ENCODE measurements at regions not wholly inside any gene's neighbourhood (a gene's known extent, or its start where the extent isn't known, plus 50 kb on each side); places are given as distances from the start of the nearest gene placed in this dataset.

- TF ChIP-seq STAT6 (CRISPR knock-in tag; conservative IDR thresholded peaks at IDR 0.05; ENCODE audit: low read depth) (no peak), SOX15 (CRISPR knock-in tag; IDR thresholded peaks at IDR 0.05) (no peak), HMGXB4 (CRISPR knock-in tag; IDR thresholded peaks at IDR 0.05) (no peak), CBFB (CRISPR knock-in tag; IDR thresholded peaks at IDR 0.05; ENCODE audit: low read depth) (no peak)
These were observed 172.8 kb upstream of the LMNTD1 start (continued) for GRCh38 chr12:25725931-25726330.

GRCh38 chr12:25728056-25728595, 175.0 kb upstream of the LMNTD1 start:
- no peaks in the 10 kb centered on the region for H3K9me3 Mint-ChIP-seq
- POLR2A ChIA-PET: no interaction called here
- H3K4me1 Mint-ChIP-seq: peaks cover 14% of the 10 kb centered on the region
- H3K36me3 Mint-ChIP-seq: no peaks in the 10 kb centered on the region
- H3K27ac Mint-ChIP-seq: no peak overlapping the region
- DNase-seq (ENCODE audit: low spot score): no peak
- no peak overlapping the region for H3K4me3 Mint-ChIP-seq
- TF ChIP-seq ESRRA (CRISPR knock-in tag; IDR thresholded peaks at IDR 0.05; ENCODE audit: borderline replicate concordance) (no peak), IRF1 (CRISPR knock-in tag; IDR thresholded peaks at IDR 0.05) (no peak), SMAD4 (CRISPR knock-in tag; IDR thresholded peaks at IDR 0.05) (no peak), MXD4 (CRISPR knock-in tag; IDR thresholded peaks at IDR 0.05; ENCODE audit: borderline replicate concordance) (no peak), HMGXB4 (CRISPR knock-in tag; IDR thresholded peaks at IDR 0.05) (no peak), ZNF671 (CRISPR knock-in tag; IDR thresholded peaks at IDR 0.05) (no peak), NFYB (CRISPR knock-in tag; conservative IDR thresholded peaks at IDR 0.05; ENCODE audit: low read depth) (no peak), USF1 (CRISPR knock-in tag; IDR thresholded peaks at IDR 0.05) (no peak), PRDM15 (CRISPR knock-in tag; IDR thresholded peaks at IDR 0.05) (no peak), ZNF317 (CRISPR knock-in tag; IDR thresholded peaks at IDR 0.05; ENCODE audit: borderline replicate concordance, low read depth) (no peak), E2F4 (CRISPR knock-in tag; IDR thresholded peaks at IDR 0.05; ENCODE audit: borderline replicate concordance, low read depth) (no peak), ZNF423 (CRISPR knock-in tag; IDR thresholded peaks at IDR 0.05) (no peak), NR2C2 (CRISPR knock-in tag; IDR thresholded peaks at IDR 0.05) (no peak), FOXP1 (CRISPR knock-in tag; IDR thresholded peaks at IDR 0.05; ENCODE audit: borderline replicate concordance) (no peak), RELA (CRISPR knock-in tag; IDR thresholded peaks at IDR 0.05; ENCODE audit: borderline replicate concordance) (no peak), OVOL2 (CRISPR knock-in tag; IDR thresholded peaks at IDR 0.05; ENCODE audit: borderline replicate concordance) (no peak), ATF6 (CRISPR knock-in tag; IDR thresholded peaks at IDR 0.05) (no peak)
- H3K27me3 Mint-ChIP-seq (ENCODE audit: low read depth): no peaks in the 10 kb centered on the region
- CTCF ChIA-PET: no interaction called here
- no peak for ATAC-seq
